Uterus (tissue), 3 donors: ENCODE measurements at regions not wholly inside any gene's neighbourhood (a gene's known extent, or its start where the extent isn't known, plus 50 kb on each side); places are given as distances from the start of the nearest gene placed in this dataset.

ENCODE experiments used
- DNase-seq, 2 donors: peaks; one replicate each; pipeline ENCODE4 v3.0.0-alpha.2; 2019 to 2020
- H3K27ac ChIP-seq, 2 donors: fragments of 200-600 bp; sonication (generic); 1 replicate in 1 of 2; 2 replicates in 1 of 2; pipeline ENCODE4 v1.5.1; 2016 to 2018
- H3K27me3 ChIP-seq, 2 donors: fragments of 200-600 bp; sonication (generic); one replicate each; pipeline ENCODE4 v1.5.1; 2018 to 2019; ENCODE audit warnings: control low read depth in 1 of 2
- H3K36me3 ChIP-seq, 2 donors: fragments of 200-600 bp; sonication (generic); one replicate each; pipeline ENCODE4 v1.5.1; 2019; ENCODE audit warnings: control low read depth in 1 of 2
- H3K4me1 ChIP-seq, 2 donors: fragments of 200-600 bp; sonication (generic); one replicate each; pipeline ENCODE4 v1.5.1; 2018 to 2019; ENCODE audit warnings: control low read depth in 1 of 2
- H3K4me3 ChIP-seq, 2 donors: fragments of 200-600 bp; sonication (generic); 1 replicate in 1 of 2; 2 replicates in 1 of 2; pipeline ENCODE4 v1.5.1; 2018 to 2019; ENCODE audit warnings: mild to moderate bottlenecking in 1 of 2
- H3K9me3 ChIP-seq, 2 donors: fragments of 200-600 bp; sonication (generic); one replicate each; pipeline ENCODE4 v1.5.1; 2019; ENCODE audit warnings: control low read depth in 1 of 2
- POLR2A ChIP-seq, 2 donors: fragments of 450-650 bp; IDR thresholded peaks; one replicate each; pipeline ENCODE4 v1.6.1; 2016; ENCODE audit warnings: antibody characterized with exemption in 2 of 2, mild to moderate bottlenecking in 1 of 2, moderate library complexity in 1 of 2
- intact Hi-C: fragments of 100-400 bp; cut with DNase I; formaldehyde crosslinking; loops from one replicate; pipeline ENCODE4 v1.15.1; 2023; ENCODE audit warnings: low total_unique reads
- TF ChIP-seq, protein P1 (sequence below), 4 experiments: fragments of 200-600 bp in 2 of 4; fragments of 450-650 bp in 2 of 4; sonication (generic) in 2 of 4; IDR thresholded peaks; one replicate each; pipeline ENCODE4 v1.5.1; 2016 to 2019; ENCODE audit warnings: antibody characterized with exemption in 4 of 4, mild to moderate bottlenecking in 2 of 4, moderate library complexity in 1 of 4
- donor health status: DM: yes; HTN: yes; CAD: no.

DNA sequence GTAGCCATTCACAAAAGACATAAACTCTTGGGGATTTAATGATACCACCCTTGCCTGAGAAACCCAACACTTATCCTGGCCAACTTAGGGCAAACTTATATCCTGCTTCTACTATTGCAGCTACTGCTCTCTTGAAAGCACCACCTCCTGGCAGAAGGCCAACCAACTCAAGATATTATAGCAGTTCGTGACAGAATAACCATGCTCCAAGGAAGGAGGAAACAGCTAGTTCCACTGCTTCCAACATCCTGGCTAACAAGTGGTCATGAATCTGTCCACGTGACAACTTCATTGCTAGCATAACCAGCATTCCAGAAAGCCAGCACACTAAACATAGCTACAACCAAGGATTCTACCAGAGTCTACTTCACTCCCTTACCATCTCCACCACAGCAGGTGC lies 1037.5 kb downstream of the TBL1XR1 start:
- Histone ChIP-seq H3K4me1 (no peaks in the 10 kb centered on the region), H3K27me3 (no peaks in the 10 kb centered on the region), H3K27ac (no peak overlapping the region), H3K4me3 (no peak overlapping the region), H3K36me3 (no peaks in the 10 kb centered on the region), H3K9me3 (no peaks in the 10 kb centered on the region)
- TF ChIP-seq, protein P1, sequence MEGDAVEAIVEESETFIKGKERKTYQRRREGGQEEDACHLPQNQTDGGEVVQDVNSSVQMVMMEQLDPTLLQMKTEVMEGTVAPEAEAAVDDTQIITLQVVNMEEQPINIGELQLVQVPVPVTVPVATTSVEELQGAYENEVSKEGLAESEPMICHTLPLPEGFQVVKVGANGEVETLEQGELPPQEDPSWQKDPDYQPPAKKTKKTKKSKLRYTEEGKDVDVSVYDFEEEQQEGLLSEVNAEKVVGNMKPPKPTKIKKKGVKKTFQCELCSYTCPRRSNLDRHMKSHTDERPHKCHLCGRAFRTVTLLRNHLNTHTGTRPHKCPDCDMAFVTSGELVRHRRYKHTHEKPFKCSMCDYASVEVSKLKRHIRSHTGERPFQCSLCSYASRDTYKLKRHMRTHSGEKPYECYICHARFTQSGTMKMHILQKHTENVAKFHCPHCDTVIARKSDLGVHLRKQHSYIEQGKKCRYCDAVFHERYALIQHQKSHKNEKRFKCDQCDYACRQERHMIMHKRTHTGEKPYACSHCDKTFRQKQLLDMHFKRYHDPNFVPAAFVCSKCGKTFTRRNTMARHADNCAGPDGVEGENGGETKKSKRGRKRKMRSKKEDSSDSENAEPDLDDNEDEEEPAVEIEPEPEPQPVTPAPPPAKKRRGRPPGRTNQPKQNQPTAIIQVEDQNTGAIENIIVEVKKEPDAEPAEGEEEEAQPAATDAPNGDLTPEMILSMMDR (IDR thresholded peaks at IDR 0.05) = no peak
- TF ChIP-seq POLR2A (IDR thresholded peaks at IDR 0.05) = no peak
- DNase-seq = no peak
- intact Hi-C loops = no loop called here

DNA sequence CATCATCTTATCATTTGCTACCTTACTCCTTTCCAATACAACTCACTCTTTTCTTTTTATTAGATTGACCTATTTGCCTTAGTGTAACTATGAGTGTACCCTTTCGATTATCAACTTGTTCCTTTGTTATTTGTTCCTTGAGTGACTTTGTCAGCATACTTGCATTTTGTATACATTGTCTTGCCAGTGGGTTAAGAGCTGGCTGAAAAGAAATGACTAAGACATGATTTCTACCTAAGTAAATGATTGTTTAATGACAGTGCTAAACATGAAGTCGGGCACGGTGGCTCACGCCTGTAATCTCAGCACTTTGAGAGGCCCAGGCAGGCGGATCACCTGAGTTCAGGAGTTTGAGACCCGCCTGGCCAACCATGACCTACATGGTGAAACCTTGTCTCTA lies 1042.3 kb downstream of the TBL1XR1 start:
- intact Hi-C loops = no loop called here
- peaks cover 0 to 1% of the 10 kb centered on the region in 2 donors for H3K27me3 ChIP-seq
- H3K4me3 ChIP-seq = no peak overlapping the region
- H3K9me3 ChIP-seq = no peaks in the 10 kb centered on the region
- H3K36me3 ChIP-seq = no peaks in the 10 kb centered on the region
- TF ChIP-seq, protein P1 (IDR thresholded peaks at IDR 0.05) = no peak
- TF ChIP-seq POLR2A (IDR thresholded peaks at IDR 0.05) = no peak
- DNase-seq = no peak
- no peak overlapping the region for H3K27ac ChIP-seq
- no peaks in the 10 kb centered on the region for H3K4me1 ChIP-seq

DNA sequence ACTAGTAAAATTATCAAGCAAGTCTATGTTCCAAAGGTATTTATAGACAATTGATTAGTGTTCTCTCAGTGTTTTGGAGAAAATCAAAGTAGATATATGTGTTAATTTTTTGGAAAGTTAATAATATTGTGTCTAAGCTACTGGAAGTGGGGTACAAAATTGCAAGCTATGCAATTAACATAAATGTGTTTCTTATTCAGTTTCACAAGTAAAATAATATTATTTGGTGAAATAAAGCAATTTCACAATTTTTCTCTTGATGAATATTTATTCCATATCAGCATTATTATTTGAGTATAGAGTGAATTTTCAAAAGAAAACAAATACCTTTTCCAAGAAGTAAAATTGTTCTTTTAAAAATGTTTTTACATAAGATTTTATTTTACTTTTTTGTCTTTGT lies 1047.7 kb downstream of the TBL1XR1 start:
- DNase-seq = no peak
- intact Hi-C loops = no loop called here
- Histone ChIP-seq H3K27ac (no peak overlapping the region), H3K4me1 (no peaks in the 10 kb centered on the region), H3K36me3 (no peaks in the 10 kb centered on the region), H3K9me3 (no peaks in the 10 kb centered on the region), H3K27me3 (peaks cover 0 to 6% of the 10 kb centered on the region in 2 donors), H3K4me3 (no peak overlapping the region)
- no peak for TF ChIP-seq POLR2A (IDR thresholded peaks at IDR 0.05)
- TF ChIP-seq, protein P1 (IDR thresholded peaks at IDR 0.05) = no peak

DNA sequence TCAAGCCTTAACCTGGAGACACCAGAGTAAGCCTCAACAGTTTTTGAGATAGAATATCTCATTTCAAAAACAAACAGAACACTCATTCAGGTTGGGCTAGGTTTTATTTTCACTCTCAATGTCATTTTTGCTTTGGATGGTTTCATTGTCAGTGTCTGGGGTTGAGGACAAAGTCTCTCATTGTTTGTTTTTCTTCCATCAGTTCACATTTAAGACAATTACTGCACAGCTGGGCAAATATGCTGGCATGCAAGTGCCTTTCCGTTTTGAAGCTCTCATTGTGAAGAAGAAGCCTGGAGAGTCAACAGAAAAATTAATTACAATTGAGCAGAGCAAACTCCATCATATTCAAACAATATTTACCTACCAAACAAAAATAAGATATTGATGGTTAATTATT lies 1050.0 kb downstream of the TBL1XR1 start:
- TF ChIP-seq, protein P1 (IDR thresholded peaks at IDR 0.05) = no peak
- no peak for TF ChIP-seq POLR2A (IDR thresholded peaks at IDR 0.05)
- DNase-seq = no peak
- no peak overlapping the region for H3K4me3 ChIP-seq
- no peaks in the 10 kb centered on the region for H3K4me1 ChIP-seq
- intact Hi-C loops = no loop called here
- no peaks in the 10 kb centered on the region for H3K9me3 ChIP-seq
- no peak overlapping the region for H3K27ac ChIP-seq
- H3K27me3 ChIP-seq = peaks cover 0 to 6% of the 10 kb centered on the region in 2 donors
- no peaks in the 10 kb centered on the region for H3K36me3 ChIP-seq

DNA sequence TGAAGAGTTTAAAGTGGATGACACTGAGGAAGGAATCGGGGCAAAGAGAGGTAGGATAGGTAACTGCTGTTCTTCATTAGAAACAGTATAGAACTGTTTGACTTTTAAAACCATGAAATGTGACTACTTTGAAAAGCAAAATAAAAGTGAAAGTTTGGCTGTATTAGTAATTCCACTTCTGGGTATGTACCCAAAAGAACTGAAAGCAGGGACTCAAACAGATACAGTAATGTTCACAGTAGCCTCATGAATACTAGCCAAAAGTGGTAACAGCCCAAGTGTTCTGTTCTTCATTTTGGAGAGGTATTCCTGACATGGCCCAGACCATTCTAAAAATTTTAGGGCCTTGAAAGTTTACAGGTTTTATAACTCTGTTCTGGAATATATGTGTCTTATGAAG lies 1055.4 kb downstream of the TBL1XR1 start:
- TF ChIP-seq, protein P1 (IDR thresholded peaks at IDR 0.05) = no peak
- no peak for TF ChIP-seq POLR2A (IDR thresholded peaks at IDR 0.05)
- no peaks in the 10 kb centered on the region for H3K36me3 ChIP-seq
- no peak overlapping the region for H3K4me3 ChIP-seq
- H3K27ac ChIP-seq = no peak overlapping the region
- no peaks in the 10 kb centered on the region for H3K9me3 ChIP-seq
- no peaks in the 10 kb centered on the region for H3K27me3 ChIP-seq
- intact Hi-C loops = no loop called here
- DNase-seq = no peak
- H3K4me1 ChIP-seq = no peaks in the 10 kb centered on the region
